ENCODE measurements at regions not wholly inside any gene's neighbourhood (a gene's known extent, or its start where the extent isn't known, plus 50 kb on each side); places are given as distances from the start of the nearest gene placed in this dataset.

DNA sequence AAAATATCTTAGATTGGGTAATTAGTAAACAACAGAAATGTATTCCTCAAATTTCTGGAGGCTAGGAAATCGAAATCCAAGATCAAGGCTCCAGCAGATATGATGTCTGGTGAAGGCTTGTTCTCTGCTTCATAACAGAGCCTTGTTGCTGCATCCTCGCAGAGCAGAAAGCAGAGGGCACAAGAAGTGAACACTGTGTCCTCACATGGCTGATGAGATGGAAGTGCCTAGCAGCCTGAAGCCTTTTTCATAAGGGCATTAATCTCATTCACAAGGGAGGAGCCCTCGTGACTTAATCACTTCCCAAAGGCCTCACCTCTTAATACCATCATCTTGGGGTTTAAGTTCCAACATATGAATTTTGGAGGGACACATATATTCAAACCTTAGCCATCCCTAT is 77.2 kb upstream of the FOXD3 start:
- CTCF ChIA-PET (ENCODE audit: low intra/inter-chr PET ratio): no interaction called here
- no peaks in the 10 kb centered on the region for H3K9me1 ChIP-seq (ENCODE audit: control insufficient read depth, insufficient read depth, low read length)
- 0% methylated on average over 3 of the region's 3 CpGs for WGBS (ENCODE audit: insufficient coverage, low coverage, missing lambda C conversion rate)
- no peak overlapping the region for H2AFZ ChIP-seq (ENCODE audit: low read depth, low read length)
- ATAC-seq (no peak), FAIRE-seq (no peak), DNase-seq (ENCODE audit: extremely low read depth in 1 of 4, low spot score in 3 of 4) (no peak)
- no peaks in the 10 kb centered on the region for H4K20me1 ChIP-seq (replicated peaks; ENCODE audit: control insufficient read depth, insufficient read depth, low read length)
- H3K4me2 ChIP-seq (ENCODE audit: insufficient read depth, low read length): no peak overlapping the region
- no peaks in the 10 kb centered on the region for H3K79me2 ChIP-seq (ENCODE audit: control insufficient read depth, insufficient read depth, low read length)
- no peaks in the 10 kb centered on the region for H3K9me3 ChIP-seq (replicated peaks; ENCODE audit: control insufficient read depth, insufficient read depth, low read depth, low read length)
- H3K9ac ChIP-seq (ENCODE audit: insufficient read depth in 1 of 2, low read depth in 2 of 2, low read length in 2 of 2): no peak overlapping the region
- intact Hi-C loops (cut with micrococcal nuclease): no loop called here
- no peaks in the 10 kb centered on the region for H3K36me3 ChIP-seq (ENCODE audit: control insufficient read depth, insufficient read depth, low read length)
- in situ Hi-C loops (cut with MboI): no loop called here
- no TSS peak for BruUV-seq (replicated peaks)
- no peak overlapping the region for H3K27ac ChIP-seq (ENCODE audit: extremely low read depth, low read depth, low read length)
- H3K4me1 ChIP-seq (replicated peaks in 1 of 2; ENCODE audit: control insufficient read depth in 2 of 2, insufficient read depth in 2 of 2, low read length in 2 of 2): no peaks in the 10 kb centered on the region
- H3K4me3 ChIP-seq: no peak overlapping the region
- no peak for TF ChIP-seq ETV5 (CRISPR knock-in tag; IDR thresholded peaks at IDR 0.05; ENCODE audit: low read depth)
- TF ChIP-seq ZNF76 (CRISPR knock-in tag; IDR thresholded peaks at IDR 0.05; ENCODE audit: borderline replicate concordance): no peak
- TF ChIP-seq, protein P1, sequence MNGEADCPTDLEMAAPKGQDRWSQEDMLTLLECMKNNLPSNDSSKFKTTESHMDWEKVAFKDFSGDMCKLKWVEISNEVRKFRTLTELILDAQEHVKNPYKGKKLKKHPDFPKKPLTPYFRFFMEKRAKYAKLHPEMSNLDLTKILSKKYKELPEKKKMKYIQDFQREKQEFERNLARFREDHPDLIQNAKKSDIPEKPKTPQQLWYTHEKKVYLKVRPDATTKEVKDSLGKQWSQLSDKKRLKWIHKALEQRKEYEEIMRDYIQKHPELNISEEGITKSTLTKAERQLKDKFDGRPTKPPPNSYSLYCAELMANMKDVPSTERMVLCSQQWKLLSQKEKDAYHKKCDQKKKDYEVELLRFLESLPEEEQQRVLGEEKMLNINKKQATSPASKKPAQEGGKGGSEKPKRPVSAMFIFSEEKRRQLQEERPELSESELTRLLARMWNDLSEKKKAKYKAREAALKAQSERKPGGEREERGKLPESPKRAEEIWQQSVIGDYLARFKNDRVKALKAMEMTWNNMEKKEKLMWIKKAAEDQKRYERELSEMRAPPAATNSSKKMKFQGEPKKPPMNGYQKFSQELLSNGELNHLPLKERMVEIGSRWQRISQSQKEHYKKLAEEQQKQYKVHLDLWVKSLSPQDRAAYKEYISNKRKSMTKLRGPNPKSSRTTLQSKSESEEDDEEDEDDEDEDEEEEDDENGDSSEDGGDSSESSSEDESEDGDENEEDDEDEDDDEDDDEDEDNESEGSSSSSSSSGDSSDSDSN (IDR thresholded peaks at IDR 0.05; ENCODE audit: borderline replicate concordance in 1 of 2, low read depth in 2 of 2, low read length in 2 of 2): no peak
- peaks cover 0 to 3% of the 10 kb centered on the region in 2 experiments; a peak in 2 of 5 replicates for H3K27me3 ChIP-seq (ENCODE audit: control insufficient read depth in 2 of 2, insufficient read depth in 2 of 2, low read length in 2 of 2)
- POLR2A ChIA-PET: no interaction called here

GRCh38 chr1:63248216-63248615 is 74.2 kb upstream of the FOXD3 start:
- Histone ChIP-seq H3K27me3 (ENCODE audit: control insufficient read depth in 2 of 2, insufficient read depth in 2 of 2, low read length in 2 of 2) (peaks cover 0 to 3% of the 10 kb centered on the region in 2 experiments; a peak in 3 of 5 replicates), H3K4me3 (no peak overlapping the region), H3K9me1 (ENCODE audit: control insufficient read depth, insufficient read depth, low read length) (no peaks in the 10 kb centered on the region), H3K27ac (ENCODE audit: extremely low read depth, low read depth, low read length) (no peak overlapping the region), H3K36me3 (ENCODE audit: control insufficient read depth, insufficient read depth, low read length) (no peaks in the 10 kb centered on the region), H3K4me2 (ENCODE audit: insufficient read depth, low read length) (no peak overlapping the region), H3K9ac (ENCODE audit: insufficient read depth in 1 of 2, low read depth in 2 of 2, low read length in 2 of 2) (no peak overlapping the region), H2AFZ (ENCODE audit: low read depth, low read length) (no peak overlapping the region), H4K20me1 (replicated peaks; ENCODE audit: control insufficient read depth, insufficient read depth, low read length) (no peaks in the 10 kb centered on the region), H3K79me2 (ENCODE audit: control insufficient read depth, insufficient read depth, low read length) (no peaks in the 10 kb centered on the region), H3K4me1 (replicated peaks in 1 of 2; ENCODE audit: control insufficient read depth in 2 of 2, insufficient read depth in 2 of 2, low read length in 2 of 2) (no peaks in the 10 kb centered on the region), H3K9me3 (replicated peaks; ENCODE audit: control insufficient read depth, insufficient read depth, low read depth, low read length) (no peaks in the 10 kb centered on the region)
- 0% methylated on average over 1 of the region's 1 CpG for WGBS (ENCODE audit: insufficient coverage, low coverage, missing lambda C conversion rate)
- ATAC-seq (no peak), DNase-seq (ENCODE audit: extremely low read depth in 1 of 4, low spot score in 3 of 4) (no peak), FAIRE-seq (no peak)
- in situ Hi-C loops (cut with MboI) (no loop called here), intact Hi-C loops (cut with micrococcal nuclease) (no loop called here)
- TF ChIP-seq, protein P2, sequence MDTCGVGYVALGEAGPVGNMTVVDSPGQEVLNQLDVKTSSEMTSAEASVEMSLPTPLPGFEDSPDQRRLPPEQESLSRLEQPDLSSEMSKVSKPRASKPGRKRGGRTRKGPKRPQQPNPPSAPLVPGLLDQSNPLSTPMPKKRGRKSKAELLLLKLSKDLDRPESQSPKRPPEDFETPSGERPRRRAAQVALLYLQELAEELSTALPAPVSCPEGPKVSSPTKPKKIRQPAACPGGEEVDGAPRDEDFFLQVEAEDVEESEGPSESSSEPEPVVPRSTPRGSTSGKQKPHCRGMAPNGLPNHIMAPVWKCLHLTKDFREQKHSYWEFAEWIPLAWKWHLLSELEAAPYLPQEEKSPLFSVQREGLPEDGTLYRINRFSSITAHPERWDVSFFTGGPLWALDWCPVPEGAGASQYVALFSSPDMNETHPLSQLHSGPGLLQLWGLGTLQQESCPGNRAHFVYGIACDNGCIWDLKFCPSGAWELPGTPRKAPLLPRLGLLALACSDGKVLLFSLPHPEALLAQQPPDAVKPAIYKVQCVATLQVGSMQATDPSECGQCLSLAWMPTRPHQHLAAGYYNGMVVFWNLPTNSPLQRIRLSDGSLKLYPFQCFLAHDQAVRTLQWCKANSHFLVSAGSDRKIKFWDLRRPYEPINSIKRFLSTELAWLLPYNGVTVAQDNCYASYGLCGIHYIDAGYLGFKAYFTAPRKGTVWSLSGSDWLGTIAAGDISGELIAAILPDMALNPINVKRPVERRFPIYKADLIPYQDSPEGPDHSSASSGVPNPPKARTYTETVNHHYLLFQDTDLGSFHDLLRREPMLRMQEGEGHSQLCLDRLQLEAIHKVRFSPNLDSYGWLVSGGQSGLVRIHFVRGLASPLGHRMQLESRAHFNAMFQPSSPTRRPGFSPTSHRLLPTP (IDR thresholded peaks at IDR 0.05; ENCODE audit: borderline replicate concordance, extremely low read depth, insufficient read length): no peak
- no peak for TF ChIP-seq SAFB2 (IDR thresholded peaks at IDR 0.05; ENCODE audit: borderline replicate concordance, low read depth, low read length, severe bottlenecking)
- no peak for TF ChIP-seq ZNF561 (CRISPR knock-in tag; conservative IDR thresholded peaks at IDR 0.05)
- TF ChIP-seq KLF16 (IDR thresholded peaks at IDR 0.05): no peak
- no peak for TF ChIP-seq PPARD (CRISPR knock-in tag; IDR thresholded peaks at IDR 0.05)
- TF ChIP-seq HDAC1 (IDR thresholded peaks at IDR 0.05): no peak
- TF ChIP-seq SREBF1 (IDR thresholded peaks at IDR 0.05; ENCODE audit: borderline replicate concordance, low read depth, low read length): no peak
- ChIA-PET CTCF (ENCODE audit: low intra/inter-chr PET ratio) (no interaction called here), POLR2A (no interaction called here)
- BruUV-seq (replicated peaks): no TSS peak

Data from K562 (cell line).